ENCODE measurements at regions not wholly inside any gene's neighbourhood (a gene's known extent, or its start where the extent isn't known, plus 50 kb on each side); places are given as distances from the start of the nearest gene placed in this dataset.

- BruUV-seq (replicated peaks), result no TSS peak
- no peak overlapping the region for H2BK15ac ChIP-seq (ENCODE audit: low read depth, low read length)
- no peaks in the 10 kb centered on the region for H3K27me3 ChIP-seq (ENCODE audit: control insufficient read depth, insufficient read depth, low read length)
- H3K4me1 ChIP-seq (ENCODE audit: control insufficient read depth, insufficient read depth, low read length), result no peaks in the 10 kb centered on the region
- no peak overlapping the region for H3K4me3 ChIP-seq (ENCODE audit: insufficient read depth, low read depth, low read length)
- intact Hi-C loops (cut with micrococcal nuclease), result no loop called here
- no CpG with 5 or more reads among the region's 1 CpG for WGBS, 2 experiments (ENCODE audit: extremely low coverage in 2 of 2, insufficient read length in 1 of 2)
- H3K14ac ChIP-seq (replicated peaks; ENCODE audit: low read depth, low read length), result no peak overlapping the region
- POLR2A ChIA-PET (ENCODE audit: unreplicated experiment), result no interaction called here
- dilution Hi-C loops (cut with HindIII; ENCODE audit: low sequenced_read_pairs, unreplicated experiment), result no loop called here
- no peak overlapping the region for H2BK5ac ChIP-seq (ENCODE audit: low read depth, low read length, poor library complexity, severe bottlenecking)
- TF ChIP-seq MAFK (IDR thresholded peaks at IDR 0.05; ENCODE audit: low read depth, low read length) (no peak), SMC3 (IDR thresholded peaks at IDR 0.05; ENCODE audit: low read depth, low read length) (no peak), RFX5 (IDR thresholded peaks at IDR 0.05; ENCODE audit: low read depth, low read length) (no peak), POLR2A (IDR thresholded peaks at IDR 0.05; ENCODE audit: low read depth, low read length) (no peak), CHD1 (IDR thresholded peaks at IDR 0.05; ENCODE audit: low read depth, low read length) (no peak), RCOR1 (IDR thresholded peaks at IDR 0.05; ENCODE audit: insufficient replicate concordance, low read length) (no peak), ELK1 (IDR thresholded peaks at IDR 0.05; ENCODE audit: borderline replicate concordance, low read depth, low read length) (no peak), NFE2L2 (IDR thresholded peaks at IDR 0.05; ENCODE audit: low read depth, low read length) (no peak), USF2 (IDR thresholded peaks at IDR 0.05; ENCODE audit: low read depth, low read length) (no peak), BHLHE40 (IDR thresholded peaks at IDR 0.05; ENCODE audit: low read depth, low read length) (no peak), CEBPB (IDR thresholded peaks at IDR 0.05; ENCODE audit: low read depth, low read length) (no peak), RAD21 (IDR thresholded peaks at IDR 0.05; ENCODE audit: low read length) (no peak), FOS (IDR thresholded peaks at IDR 0.05; ENCODE audit: low read depth, low read length) (no peak), MXI1 (IDR thresholded peaks at IDR 0.05; ENCODE audit: borderline replicate concordance, low read depth, low read length) (no peak), CTCF (conservative IDR thresholded peaks at IDR 0.05; ENCODE audit: low read depth, low read length) (no peak), MAZ (IDR thresholded peaks at IDR 0.05; ENCODE audit: borderline replicate concordance, low read depth, low read length) (no peak)
- H3K36me3 ChIP-seq (ENCODE audit: control insufficient read depth, insufficient read depth, low read length), result no peaks in the 10 kb centered on the region
- H3K23ac ChIP-seq (ENCODE audit: low read depth, low read length), result no peak overlapping the region
- no peak overlapping the region for H3K4me2 ChIP-seq (ENCODE audit: low read depth, low read length)
- no peak overlapping the region for H3K27ac ChIP-seq (ENCODE audit: insufficient read depth, low read length)
- H3K9me3 ChIP-seq (ENCODE audit: control insufficient read depth, insufficient read depth, low read length), result no peaks in the 10 kb centered on the region
- no peak overlapping the region for H2AK5ac ChIP-seq (ENCODE audit: low read depth, low read length)
- H2BK20ac ChIP-seq (ENCODE audit: low read depth, low read length), result no peak overlapping the region
- in situ Hi-C loops (cut with MboI; ENCODE audit: low sequenced_read_pairs), result no loop called here
- ATAC-seq (ENCODE audit: low read depth) (no peak), DNase-seq (no peak)
- H4K91ac ChIP-seq (ENCODE audit: insufficient read depth, low read depth, low read length), result no peak overlapping the region
- H4K20me1 ChIP-seq (ENCODE audit: insufficient read depth, low read length), result no peaks in the 10 kb centered on the region
- H4K8ac ChIP-seq (ENCODE audit: low read depth in 2 of 2, low read length in 2 of 2), result no peak overlapping the region
- no peak overlapping the region for H3K18ac ChIP-seq (ENCODE audit: low read depth, low read length)
- H2BK120ac ChIP-seq (ENCODE audit: low read depth, low read length), result no peak overlapping the region
- no peaks in the 10 kb centered on the region for H3K79me1 ChIP-seq (ENCODE audit: low read depth in 1 of 2, low read length in 2 of 2)
- H3K9ac ChIP-seq (ENCODE audit: low read depth, low read length), result no peak overlapping the region
- CTCF ChIA-PET, result no interaction called here
- no peaks in the 10 kb centered on the region for H3K9me1 ChIP-seq (ENCODE audit: insufficient read depth, low read length)
- no peak overlapping the region for H4K5ac ChIP-seq (ENCODE audit: low read depth, low read length)
- H2AFZ ChIP-seq (replicated peaks; ENCODE audit: low read length, poor library complexity), result no peak overlapping the region
- no peak overlapping the region for H2AK9ac ChIP-seq (replicated peaks; ENCODE audit: low read depth, low read length, poor library complexity)
- no peak overlapping the region for H3K4ac ChIP-seq (ENCODE audit: low read depth, low read length)
- no peak overlapping the region for H3K56ac ChIP-seq (ENCODE audit: extremely low read depth, insufficient read depth, low read length)
Measured at GRCh38 chr9:31608881-31609280, 775.6 kb upstream of the ACO1 start.
